Osteoblast (primary cell): ENCODE measurements at regions not wholly inside any gene's neighbourhood (a gene's known extent, or its start where the extent isn't known, plus 50 kb on each side); places are given as distances from the start of the nearest gene placed in this dataset.

Experiments used
- DNase-seq: peaks from one replicate; pipeline ENCODE4 v3.0.0; 2011; ENCODE audit warnings: low spot score, mixed read lengths; ENCODE audit not compliant: insufficient read length; ENCODE audit errors: missing footprints
- H2AFZ ChIP-seq: 2 replicates; pipeline ENCODE4 v1.6.0; 2011; ENCODE audit warnings: mild to moderate bottlenecking, low read length
- H3K27ac ChIP-seq: 2 replicates; pipeline ENCODE4 v1.5.1; 2011; ENCODE audit warnings: mild to moderate bottlenecking, low read depth, low read length, moderate library complexity
- H3K27me3 ChIP-seq: 2 replicates; pipeline ENCODE4 v1.6.0; 2012; ENCODE audit warnings: mild to moderate bottlenecking, control low read depth, inconsistent platforms, low read length, moderate library complexity; ENCODE audit not compliant: insufficient read depth
- H3K36me3 ChIP-seq: 2 replicates; pipeline ENCODE4 v1.5.1; 2011; ENCODE audit warnings: mild to moderate bottlenecking, low read length, control low read depth, moderate library complexity; ENCODE audit not compliant: insufficient read depth
- H3K4me1 ChIP-seq: 2 replicates; pipeline ENCODE4 v1.5.1; 2011; ENCODE audit warnings: mild to moderate bottlenecking, low read length, control low read depth, moderate library complexity; ENCODE audit not compliant: insufficient read depth
- H3K4me2 ChIP-seq: 2 replicates; pipeline ENCODE4 v1.6.0; 2011; ENCODE audit warnings: mild to moderate bottlenecking, low read length; ENCODE audit not compliant: insufficient read depth
- H3K4me3 ChIP-seq: fragments of 200-600 bp; sonication (generic); 3 replicates; pipeline ENCODE4 v1.5.1; 2012; ENCODE audit warnings: mild to moderate bottlenecking, low read length, inconsistent platforms; ENCODE audit not compliant: insufficient read depth
- H3K79me2 ChIP-seq: 2 replicates; pipeline ENCODE4 v1.6.0; 2012; ENCODE audit warnings: mild to moderate bottlenecking, low read length, control low read depth, inconsistent platforms; ENCODE audit not compliant: insufficient read depth
- H3K9me3 ChIP-seq: 2 replicates; pipeline ENCODE4 v1.5.1; 2011; ENCODE audit warnings: low read depth, low read length, control low read depth
- H4K20me1 ChIP-seq: 2 replicates; pipeline ENCODE4 v1.6.0; 2012; ENCODE audit warnings: mild to moderate bottlenecking, low read length, control low read depth; ENCODE audit not compliant: insufficient read depth
- CTCF ChIP-seq: IDR thresholded peaks from 2 replicates; pipeline ENCODE4 v1.5.1; 2011; ENCODE audit warnings: mild to moderate bottlenecking, low read depth, low read length, moderate library complexity; ENCODE audit errors: extremely low read depth

GRCh38 chr20:58025233-58025632 lies 203.2 kb downstream of the ANKRD60 start:
- Histone ChIP-seq H3K4me1 (no peaks in the 10 kb centered on the region), H2AFZ (no peak overlapping the region), H3K9me3 (no peaks in the 10 kb centered on the region), H3K4me3 (no peak overlapping the region), H3K79me2 (no peaks in the 10 kb centered on the region), H3K27ac (no peak overlapping the region), H3K27me3 (no peaks in the 10 kb centered on the region), H4K20me1 (no peaks in the 10 kb centered on the region), H3K36me3 (no peaks in the 10 kb centered on the region), H3K4me2 (no peak overlapping the region)
- no peak for TF ChIP-seq CTCF
- no peak for DNase-seq

GRCh38 chr20:58024241-58024721 lies 204.2 kb downstream of the ANKRD60 start:
- TF ChIP-seq CTCF = no peak
- Histone ChIP-seq H3K27me3 (no peaks in the 10 kb centered on the region), H3K4me2 (no peak overlapping the region), H3K4me1 (peaks cover 3% of the 10 kb centered on the region), H3K9me3 (no peaks in the 10 kb centered on the region), H2AFZ (no peak overlapping the region), H3K36me3 (no peaks in the 10 kb centered on the region), H4K20me1 (no peaks in the 10 kb centered on the region), H3K27ac (no peak overlapping the region), H3K4me3 (no peak overlapping the region), H3K79me2 (no peaks in the 10 kb centered on the region)
- no peak for DNase-seq

GRCh38 chr20:58023781-58024180 lies 204.7 kb downstream of the ANKRD60 start:
- no peaks in the 10 kb centered on the region for H3K27me3 ChIP-seq
- no peaks in the 10 kb centered on the region for H3K36me3 ChIP-seq
- H3K27ac ChIP-seq = no peak overlapping the region
- no peak overlapping the region for H2AFZ ChIP-seq
- TF ChIP-seq CTCF = no peak
- H3K9me3 ChIP-seq = no peaks in the 10 kb centered on the region
- no peaks in the 10 kb centered on the region for H3K79me2 ChIP-seq
- no peak for DNase-seq
- H3K4me3 ChIP-seq = no peak overlapping the region
- H3K4me2 ChIP-seq = no peak overlapping the region
- H4K20me1 ChIP-seq = no peaks in the 10 kb centered on the region
- peaks cover 8% of the 10 kb centered on the region for H3K4me1 ChIP-seq

- H3K4me1 ChIP-seq = peaks cover 12% of the 10 kb centered on the region
- H3K4me2 ChIP-seq = no peak overlapping the region
- DNase-seq = no peak
- H3K4me3 ChIP-seq = no peak overlapping the region
- no peaks in the 10 kb centered on the region for H3K27me3 ChIP-seq
- no peaks in the 10 kb centered on the region for H3K9me3 ChIP-seq
- no peaks in the 10 kb centered on the region for H4K20me1 ChIP-seq
- H3K79me2 ChIP-seq = no peaks in the 10 kb centered on the region
- H3K27ac ChIP-seq = no peak overlapping the region
- H3K36me3 ChIP-seq = no peaks in the 10 kb centered on the region
- no peak overlapping the region for H2AFZ ChIP-seq
- no peak for TF ChIP-seq CTCF
These were observed 205.1 kb downstream of the ANKRD60 start for GRCh38 chr20:58023346-58023745.
